Testis (tissue), 2 donors: ENCODE measurements at regions not wholly inside any gene's neighbourhood (a gene's known extent, or its start where the extent isn't known, plus 50 kb on each side); places are given as distances from the start of the nearest gene placed in this dataset.
A peak's percentile ranks its signal among the peaks of the same experiment; 100 is the strongest.

Source experiments
- DNase-seq: peaks from one replicate; pipeline ENCODE4 v3.0.0-alpha.2; 2019
- H3K27ac ChIP-seq, 2 donors: fragments of 200-600 bp; sonication (generic); one replicate each; pipeline ENCODE4 v1.5.1; 2019
- H3K27me3 ChIP-seq: fragments of 200-600 bp; sonication (generic); one replicate; pipeline ENCODE4 v1.5.1; 2019
- H3K36me3 ChIP-seq: fragments of 200-600 bp; sonication (generic); one replicate; pipeline ENCODE4 v1.5.1; 2017; ENCODE audit warnings: low read depth; ENCODE audit errors: missing control alignments
- H3K4me1 ChIP-seq: fragments of 200-600 bp; sonication (generic); one replicate; pipeline ENCODE4 v1.5.1; 2019
- H3K4me3 ChIP-seq, 2 donors: fragments of 200-600 bp; sonication (generic); one replicate each; pipeline ENCODE4 v1.5.1; 2017 to 2019
- H3K9me3 ChIP-seq: fragments of 200-600 bp; sonication (generic); one replicate; pipeline ENCODE4 v1.5.1; 2017
- POLR2A ChIP-seq: fragments of 450-650 bp; IDR thresholded peaks from one replicate; pipeline ENCODE4 v1.6.1; 2017; ENCODE audit warnings: antibody characterized with exemption, mild to moderate bottlenecking, moderate library complexity
- WGBS, 2 donors: methylation state at CpG; one replicate each; pipeline ENCODE4 v1.1.5; 2018; 5-methylcytosine and 5-hydroxymethylcytosine counted together
- intact Hi-C: fragments of 100-400 bp; cut with DNase I; formaldehyde crosslinking; loops from one replicate; pipeline ENCODE4 v1.15.1; 2023; ENCODE audit warnings: low total_unique reads
- TF ChIP-seq, protein P1 (sequence below), 3 experiments: fragments of 450-650 bp in 2 of 3; fragments of 200-600 bp in 1 of 3; sonication (generic) in 1 of 3; IDR thresholded peaks; one replicate each; pipeline ENCODE4 v1.5.1; 2016 to 2019; ENCODE audit warnings: antibody characterized with exemption in 3 of 3, mild to moderate bottlenecking in 2 of 3, moderate library complexity in 1 of 3

GRCh38 chr7:132065193-132065988 is 509.0 kb upstream of the PODXL start:
- peak; percentile 25 for DNase-seq
- H3K9me3 ChIP-seq, result no peaks in the 10 kb centered on the region
- no peak overlapping the region for H3K4me3 ChIP-seq
- H3K36me3 ChIP-seq, result no peaks in the 10 kb centered on the region
- intact Hi-C loops, result no loop called here
- TF ChIP-seq, protein P1, sequence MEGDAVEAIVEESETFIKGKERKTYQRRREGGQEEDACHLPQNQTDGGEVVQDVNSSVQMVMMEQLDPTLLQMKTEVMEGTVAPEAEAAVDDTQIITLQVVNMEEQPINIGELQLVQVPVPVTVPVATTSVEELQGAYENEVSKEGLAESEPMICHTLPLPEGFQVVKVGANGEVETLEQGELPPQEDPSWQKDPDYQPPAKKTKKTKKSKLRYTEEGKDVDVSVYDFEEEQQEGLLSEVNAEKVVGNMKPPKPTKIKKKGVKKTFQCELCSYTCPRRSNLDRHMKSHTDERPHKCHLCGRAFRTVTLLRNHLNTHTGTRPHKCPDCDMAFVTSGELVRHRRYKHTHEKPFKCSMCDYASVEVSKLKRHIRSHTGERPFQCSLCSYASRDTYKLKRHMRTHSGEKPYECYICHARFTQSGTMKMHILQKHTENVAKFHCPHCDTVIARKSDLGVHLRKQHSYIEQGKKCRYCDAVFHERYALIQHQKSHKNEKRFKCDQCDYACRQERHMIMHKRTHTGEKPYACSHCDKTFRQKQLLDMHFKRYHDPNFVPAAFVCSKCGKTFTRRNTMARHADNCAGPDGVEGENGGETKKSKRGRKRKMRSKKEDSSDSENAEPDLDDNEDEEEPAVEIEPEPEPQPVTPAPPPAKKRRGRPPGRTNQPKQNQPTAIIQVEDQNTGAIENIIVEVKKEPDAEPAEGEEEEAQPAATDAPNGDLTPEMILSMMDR (IDR thresholded peaks at IDR 0.05), result no peak
- TF ChIP-seq POLR2A, result no peak
- H3K27ac ChIP-seq, result no peak overlapping the region
- H3K27me3 ChIP-seq, result no peaks in the 10 kb centered on the region
- 50 to 60% methylated on average over 6 to 8 of the region's 8 CpGs for WGBS, 2 donors
- peaks cover 15% of the 10 kb centered on the region for H3K4me1 ChIP-seq

DNA sequence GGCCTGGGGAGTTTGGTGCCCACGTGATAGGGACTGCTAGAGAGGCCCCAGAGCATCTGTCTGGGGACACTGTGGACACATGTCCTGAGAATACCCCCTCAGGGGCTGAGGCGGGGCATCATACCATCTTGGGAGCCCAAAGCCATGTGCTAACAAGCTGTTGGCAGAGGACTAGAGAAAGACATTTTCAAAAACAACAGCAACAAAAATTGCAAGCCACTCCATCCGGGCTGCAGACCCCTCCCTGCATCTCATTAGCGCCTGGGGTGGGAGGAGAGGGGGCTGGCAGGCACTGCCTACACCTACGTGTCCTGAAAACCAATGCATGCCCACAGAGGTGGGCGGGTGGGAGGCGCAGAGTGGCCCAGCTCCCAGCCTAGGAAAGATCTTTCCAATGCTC is 507.4 kb upstream of the PODXL start:
- no peaks in the 10 kb centered on the region for H3K27me3 ChIP-seq
- peaks cover 15% of the 10 kb centered on the region for H3K4me1 ChIP-seq
- no peaks in the 10 kb centered on the region for H3K9me3 ChIP-seq
- H3K27ac ChIP-seq, result no peak overlapping the region
- intact Hi-C loops, result no loop called here
- TF ChIP-seq, protein P1 (IDR thresholded peaks at IDR 0.05), result no peak
- TF ChIP-seq POLR2A, result no peak
- no peaks in the 10 kb centered on the region for H3K36me3 ChIP-seq
- WGBS, 2 donors, result 86 to 88% methylated on average over 6 to 7 of the region's 7 CpGs
- H3K4me3 ChIP-seq, result no peak overlapping the region
- no peak for DNase-seq

GRCh38 chr7:132061937-132062336 is 505.5 kb upstream of the PODXL start:
- Histone ChIP-seq H3K4me1 (peaks cover 11% of the 10 kb centered on the region), H3K27me3 (no peaks in the 10 kb centered on the region), H3K4me3 (no peak overlapping the region), H3K9me3 (no peaks in the 10 kb centered on the region), H3K27ac (no peak overlapping the region), H3K36me3 (no peaks in the 10 kb centered on the region)
- 90 to 91% methylated on average over 2 of the region's 2 CpGs for WGBS, 2 donors
- TF ChIP-seq, protein P1 (IDR thresholded peaks at IDR 0.05), result no peak
- no peak for TF ChIP-seq POLR2A
- intact Hi-C loops, result no loop called here
- DNase-seq, result no peak

- Histone ChIP-seq H3K27ac (no peak overlapping the region), H3K27me3 (no peaks in the 10 kb centered on the region), H3K36me3 (no peaks in the 10 kb centered on the region), H3K4me3 (no peak overlapping the region), H3K4me1 (no peaks in the 10 kb centered on the region), H3K9me3 (no peaks in the 10 kb centered on the region)
- TF ChIP-seq, protein P1 (IDR thresholded peaks at IDR 0.05), result no peak
- no peak for DNase-seq
- intact Hi-C loops, result no loop called here
- 81 to 85% methylated on average over 4 of the region's 4 CpGs for WGBS, 2 donors
Observed at GRCh38 chr7:132059141-132059540, 502.7 kb upstream of the PODXL start.
